HEK293T (cell line): ENCODE measurements at regions not wholly inside any gene's neighbourhood (a gene's known extent, or its start where the extent isn't known, plus 50 kb on each side); places are given as distances from the start of the nearest gene placed in this dataset.

ENCODE experiments used
- CTCF ChIA-PET: fragments of 350-600 bp; formaldehyde crosslinking; extraction: SDS; loops from one replicate; lab custom pipeline; 2021; ENCODE audit warnings: antibody characterized with exemption, inconsistent platforms; lab: Yijun Ruan, JAX
- POLR2A ChIA-PET: fragments of 350-600 bp; formaldehyde crosslinking; extraction: SDS; loops from one replicate; lab custom pipeline; 2020; ENCODE audit warnings: antibody characterized with exemption, inconsistent platforms; lab: Yijun Ruan, JAX
- DNase-seq: peaks from one replicate; pipeline ENCODE4 v3.0.0; 2012; ENCODE audit warnings: mixed read lengths; ENCODE audit errors: extremely low spot score
- ARNT ChIP-seq: fragments of 450-650 bp; IDR thresholded peaks from 2 replicates; pipeline ENCODE4 v1.6.1; 2017; ENCODE audit warnings: mild to moderate bottlenecking
- BHLHE40 ChIP-seq: fragments of 450-650 bp; IDR thresholded peaks from 2 replicates; pipeline ENCODE4 v1.6.1; 2016; ENCODE audit warnings: mild to moderate bottlenecking, moderate library complexity, borderline replicate concordance
- CTBP1 ChIP-seq: fragments of 450-650 bp; IDR thresholded peaks from 2 replicates; pipeline ENCODE4 v1.6.1; 2016; ENCODE audit warnings: borderline replicate concordance
- ELF4 ChIP-seq: fragments of 450-650 bp; IDR thresholded peaks from 2 replicates; pipeline ENCODE4 v1.6.1; 2017; ENCODE audit warnings: antibody characterized with exemption
- FOXA1 ChIP-seq: fragments of 450-650 bp; IDR thresholded peaks from 2 replicates; pipeline ENCODE4 v1.6.1; 2016; ENCODE audit warnings: mild to moderate bottlenecking
- FOXK2 ChIP-seq: fragments of 450-650 bp; IDR thresholded peaks from 2 replicates; pipeline ENCODE4 v1.6.1; 2016; ENCODE audit warnings: mild to moderate bottlenecking
- FOXM1 ChIP-seq: fragments of 450-650 bp; IDR thresholded peaks from 2 replicates; pipeline ENCODE4 v1.6.1; 2017; ENCODE audit warnings: mild to moderate bottlenecking, borderline replicate concordance
- HDGF ChIP-seq: fragments of 450-650 bp; IDR thresholded peaks from 2 replicates; pipeline ENCODE4 v1.6.1; 2017; ENCODE audit warnings: antibody characterized with exemption, borderline replicate concordance
- L3MBTL2 ChIP-seq: fragments of 450-650 bp; conservative IDR thresholded peaks from 2 replicates; pipeline ENCODE4 v1.6.1; 2016; ENCODE audit warnings: mild to moderate bottlenecking
- LEF1 ChIP-seq: fragments of 450-650 bp; IDR thresholded peaks from 2 replicates; pipeline ENCODE4 v1.6.1; 2017; ENCODE audit warnings: mild to moderate bottlenecking, borderline replicate concordance
- NFRKB ChIP-seq: fragments of 450-650 bp; IDR thresholded peaks from 2 replicates; pipeline ENCODE4 v1.6.1; 2016; ENCODE audit warnings: mild to moderate bottlenecking, moderate library complexity
- PKNOX1 ChIP-seq: fragments of 450-650 bp; IDR thresholded peaks from 2 replicates; pipeline ENCODE4 v1.6.1; 2016
- SP1 ChIP-seq: fragments of 450-650 bp; IDR thresholded peaks from 2 replicates; pipeline ENCODE4 v1.6.1; 2017
- SUZ12 ChIP-seq: fragments of 450-650 bp; IDR thresholded peaks from 2 replicates; pipeline ENCODE4 v1.6.1; 2016; ENCODE audit warnings: mild to moderate bottlenecking
- TARDBP ChIP-seq: fragments of 450-650 bp; IDR thresholded peaks from 2 replicates; pipeline ENCODE4 v1.6.1; 2016
- ZNF384 ChIP-seq: fragments of 450-650 bp; IDR thresholded peaks from 2 replicates; pipeline ENCODE4 v1.6.1; 2016

GRCh38 chr7:65238785-65239184 lies 134.9 kb upstream of the ZNF92 start:
- TF ChIP-seq L3MBTL2 = no peak
- TF ChIP-seq SP1 = no peak
- TF ChIP-seq LEF1 = no peak
- TF ChIP-seq FOXA1 = no peak
- TF ChIP-seq HDGF = no peak
- no peak for TF ChIP-seq ELF4
- TF ChIP-seq TARDBP = no peak
- no peak for TF ChIP-seq SUZ12
- no peak for TF ChIP-seq FOXM1
- no peak for TF ChIP-seq FOXK2
- TF ChIP-seq ARNT = no peak
- TF ChIP-seq PKNOX1 = no peak
- TF ChIP-seq CTBP1 = no peak
- CTCF ChIA-PET = no interaction called here
- DNase-seq = no peak
- POLR2A ChIA-PET = no interaction called here

GRCh38 chr7:65235586-65235985 lies 138.1 kb upstream of the ZNF92 start:
- DNase-seq = no peak
- POLR2A ChIA-PET = no interaction called here
- CTCF ChIA-PET = no interaction called here
- TF ChIP-seq HDGF (no peak), ARNT (no peak), FOXM1 (no peak), NFRKB (no peak), TARDBP (no peak), LEF1 (no peak), SP1 (no peak), FOXK2 (no peak), PKNOX1 (no peak), BHLHE40 (no peak)

- ChIA-PET POLR2A (no interaction called here), CTCF (no interaction called here)
- TF ChIP-seq BHLHE40 (no peak), PKNOX1 (no peak), ELF4 (no peak), ARNT (no peak), FOXK2 (no peak), SP1 (no peak), NFRKB (no peak), LEF1 (no peak), FOXM1 (no peak), ZNF384 (no peak), CTBP1 (no peak), FOXA1 (no peak), L3MBTL2 (no peak), TARDBP (no peak)
- no peak for DNase-seq
These were observed 140.1 kb upstream of the ZNF92 start for GRCh38 chr7:65233409-65234034.

- CTCF ChIA-PET = no interaction called here
- no peak for DNase-seq
- no peak for TF ChIP-seq FOXM1
- TF ChIP-seq TARDBP = no peak
- no peak for TF ChIP-seq NFRKB
- no peak for TF ChIP-seq ZNF384
- TF ChIP-seq ELF4 = no peak
- TF ChIP-seq HDGF = no peak
- TF ChIP-seq FOXK2 = no peak
- TF ChIP-seq CTBP1 = no peak
- no peak for TF ChIP-seq ARNT
- POLR2A ChIA-PET = interaction anchor here (0.7 to 1.4 kb wide), 2 partner anchors 22 to 39 kb away, joined by 4 read pairs; no protein-coding TSS in a partner anchor
These were observed 143.4 kb upstream of the ZNF92 start for GRCh38 chr7:65230231-65230630.

- ChIA-PET POLR2A (no interaction called here), CTCF (no interaction called here)
- DNase-seq = no peak
- no peak for TF ChIP-seq FOXA1
- TF ChIP-seq PKNOX1 = no peak
- no peak for TF ChIP-seq BHLHE40
These were observed 148.1 kb upstream of the ZNF92 start for GRCh38 chr7:65225422-65226006.

GRCh38 chr7:65222655-65223054 lies 151.0 kb upstream of the ZNF92 start:
- CTCF ChIA-PET = no interaction called here
- TF ChIP-seq ZNF384 (no peak), PKNOX1 (no peak), ELF4 (no peak), ARNT (no peak), FOXM1 (no peak), BHLHE40 (no peak), FOXA1 (no peak), SP1 (no peak), NFRKB (no peak), SUZ12 (no peak), L3MBTL2 (no peak), TARDBP (no peak), LEF1 (no peak), CTBP1 (no peak), FOXK2 (no peak), HDGF (no peak)
- DNase-seq = no peak
- POLR2A ChIA-PET = no interaction called here
